NCI-H345 treated with DMSO at 0.1 percent for 48 hours (cell line): ENCODE measurements at regions not wholly inside any gene's neighbourhood (a gene's known extent, or its start where the extent isn't known, plus 50 kb on each side); places are given as distances from the start of the nearest gene placed in this dataset.

Experiments used
- DNase-seq: peaks from one replicate; lab custom pipeline; 2025; ENCODE audit not compliant: unreplicated experiment; lab: John Stamatoyannopoulos, UW

GRCh38 chr3:43210049-43211027 is 76.0 kb upstream of the SNRK start:
- DNase-seq = no peak

- no peak for DNase-seq
Observed at GRCh38 chr3:43207628-43208085, 78.7 kb upstream of the SNRK start.

- no peak for DNase-seq
Observed at GRCh38 chr3:43206632-43207031, 79.7 kb upstream of the SNRK start.

- DNase-seq = no peak
Observed at GRCh38 chr3:43206105-43206504, 80.2 kb upstream of the SNRK start.

GRCh38 chr3:43203022-43203421 is 83.3 kb upstream of the SNRK start:
- no peak for DNase-seq

GRCh38 chr3:43201581-43201980 is 84.8 kb upstream of the SNRK start:
- DNase-seq = no peak

GRCh38 chr3:43199645-43200306 is 86.6 kb upstream of the SNRK start:
- no peak for DNase-seq

GRCh38 chr3:43198791-43199644 is 87.3 kb upstream of the SNRK start:
- no peak for DNase-seq

GRCh38 chr3:43198301-43198700 is 88.0 kb upstream of the SNRK start:
- DNase-seq = no peak

GRCh38 chr3:43197181-43197580 is 89.2 kb upstream of the SNRK start:
- DNase-seq = no peak

GRCh38 chr3:43196721-43197120 is 89.6 kb upstream of the SNRK start:
- DNase-seq = no peak

- no peak for DNase-seq
Observed at GRCh38 chr3:43195115-43195498, 89.2 kb upstream of the POMGNT2 start.

GRCh38 chr3:43194490-43195114 is 88.7 kb upstream of the POMGNT2 start:
- DNase-seq = no peak

- DNase-seq = no peak
Observed at GRCh38 chr3:43194069-43194468, 88.2 kb upstream of the POMGNT2 start.

- no peak for DNase-seq
Observed at GRCh38 chr3:43192028-43192427, 86.1 kb upstream of the POMGNT2 start.

- DNase-seq = no peak
Observed at GRCh38 chr3:43191116-43191515, 85.2 kb upstream of the POMGNT2 start.

- DNase-seq = no peak
Observed at GRCh38 chr3:43190670-43191069, 84.8 kb upstream of the POMGNT2 start.

- DNase-seq = no peak
Observed at GRCh38 chr3:43187836-43188479, 82.1 kb upstream of the POMGNT2 start.

- no peak for DNase-seq
Observed at GRCh38 chr3:43185983-43186314, 80.1 kb upstream of the POMGNT2 start.

- no peak for DNase-seq
Observed at GRCh38 chr3:43185274-43185982, 79.5 kb upstream of the POMGNT2 start.
